Activated CD4-positive, alpha-beta memory T cell treated with anti-CD3 and anti-CD28 coated beads for 36 hours (primary cell): ENCODE measurements at regions not wholly inside any gene's neighbourhood (a gene's known extent, or its start where the extent isn't known, plus 50 kb on each side); places are given as distances from the start of the nearest gene placed in this dataset.

ENCODE experiments used
- CTCF ChIA-PET: fragments of 350-600 bp; sonication (Branson Sonifier 250); formaldehyde crosslinking; loops from one replicate; lab custom pipeline; 2021; ENCODE audit warnings: antibody characterized with exemption, inconsistent platforms; lab: Charles Lee
- POLR2A ChIA-PET: fragments of 350-600 bp; sonication (Branson Sonifier 250); formaldehyde crosslinking; loops from one replicate; lab custom pipeline; 2021; ENCODE audit warnings: antibody characterized with exemption; lab: Charles Lee
- DNase-seq: peaks from one replicate; pipeline ENCODE4 v3.0.0-alpha.2; 2020
- H3K27ac Mint-ChIP-seq: one replicate; pipeline ENCODE4 v1.8.0; 2021; ENCODE audit warnings: mixed read lengths
- H3K27me3 Mint-ChIP-seq: one replicate; pipeline ENCODE4 v1.8.0; 2021; ENCODE audit warnings: mixed read lengths
- H3K36me3 Mint-ChIP-seq: one replicate; pipeline ENCODE4 v1.8.0; 2021; ENCODE audit warnings: mixed read lengths
- H3K4me1 Mint-ChIP-seq: one replicate; pipeline ENCODE4 v1.8.0; 2021; ENCODE audit warnings: low read depth, mixed read lengths
- H3K4me3 Mint-ChIP-seq: one replicate; pipeline ENCODE4 v1.8.0; 2021; ENCODE audit warnings: mild to moderate bottlenecking, mixed read lengths
- H3K9me3 Mint-ChIP-seq: one replicate; pipeline ENCODE4 v1.8.0; 2021; ENCODE audit warnings: mixed read lengths
- intact Hi-C: fragments of 100-400 bp; cut with micrococcal nuclease; formaldehyde crosslinking; loops from one replicate; pipeline ENCODE4 v1.15.1; 2023

DNA sequence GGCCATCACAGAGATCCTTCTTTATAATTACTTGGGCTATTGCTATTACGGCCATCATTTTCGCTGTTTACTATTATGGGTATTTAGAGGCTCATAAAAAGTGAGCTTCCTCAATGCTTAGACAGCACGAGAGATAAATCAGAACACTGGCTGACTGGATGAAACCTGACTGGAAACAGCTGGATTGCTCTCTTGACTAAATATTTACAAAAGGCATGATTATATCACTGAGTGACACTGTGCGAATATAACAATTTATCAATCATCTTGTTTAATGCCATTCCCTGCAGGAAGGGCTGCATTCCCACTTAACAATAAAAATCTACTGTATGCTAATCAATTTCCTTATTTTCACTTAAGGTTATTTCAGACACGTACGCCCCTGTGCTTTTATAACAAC is 260.1 kb upstream of the ARID1B start:
- Mint-ChIP-seq H3K4me1 (no peaks in the 10 kb centered on the region), H3K27ac (no peak overlapping the region), H3K4me3 (no peak overlapping the region), H3K9me3 (peaks cover 11% of the 10 kb centered on the region), H3K36me3 (peaks cover 5% of the 10 kb centered on the region), H3K27me3 (peaks cover 7% of the 10 kb centered on the region)
- DNase-seq: no peak
- intact Hi-C loops: no loop called here
- POLR2A ChIA-PET: no interaction called here
- CTCF ChIA-PET: no interaction called here

DNA sequence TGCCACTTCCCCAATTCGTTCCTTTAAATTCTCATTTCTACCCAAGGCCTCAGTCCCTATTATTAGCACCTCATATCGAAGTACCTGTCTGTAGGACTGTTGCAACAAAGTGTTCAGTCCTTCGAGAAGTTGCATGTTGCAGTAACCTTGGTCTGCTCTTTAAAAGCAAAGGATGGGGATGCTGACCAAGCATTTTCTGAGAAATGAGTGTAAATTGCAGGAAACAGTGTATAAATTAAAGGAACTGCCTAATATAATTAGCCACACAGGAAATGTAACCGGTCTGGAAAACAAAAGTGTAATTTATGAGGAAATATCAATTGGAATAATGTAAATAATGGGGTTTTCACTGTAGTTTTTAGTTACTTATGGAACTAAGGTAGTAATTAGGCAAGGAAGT is 261.9 kb upstream of the ARID1B start:
- peaks cover 5% of the 10 kb centered on the region for H3K36me3 Mint-ChIP-seq
- CTCF ChIA-PET: no interaction called here
- intact Hi-C loops: no loop called here
- H3K9me3 Mint-ChIP-seq: peaks cover 10% of the 10 kb centered on the region
- POLR2A ChIA-PET: no interaction called here
- no peak overlapping the region for H3K27ac Mint-ChIP-seq
- H3K4me1 Mint-ChIP-seq: no peaks in the 10 kb centered on the region
- no peak for DNase-seq
- no peak overlapping the region for H3K4me3 Mint-ChIP-seq
- H3K27me3 Mint-ChIP-seq: peaks cover 7% of the 10 kb centered on the region

DNA sequence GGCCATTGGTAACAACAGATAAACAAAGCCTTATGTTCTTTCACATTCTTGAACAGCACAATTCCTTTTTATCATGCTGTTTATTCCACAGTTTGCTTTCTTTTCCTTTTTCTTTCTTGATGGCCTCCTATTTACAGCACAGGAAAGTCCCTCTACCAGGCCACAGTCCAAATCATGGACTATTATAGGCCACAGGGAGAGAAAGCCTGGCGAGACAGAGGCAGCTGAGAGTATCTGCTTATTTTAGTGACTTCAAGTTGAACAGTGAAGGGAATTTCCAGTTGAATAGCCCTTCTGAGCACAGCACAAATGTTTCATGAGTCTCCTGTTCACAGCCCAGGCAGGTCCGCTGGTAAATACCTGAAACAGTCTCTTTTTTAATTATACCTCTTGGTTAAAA is 263.7 kb upstream of the ARID1B start:
- ChIA-PET CTCF (no interaction called here), POLR2A (no interaction called here)
- Mint-ChIP-seq H3K4me3 (no peak overlapping the region), H3K27me3 (peaks cover 7% of the 10 kb centered on the region), H3K27ac (no peak overlapping the region), H3K36me3 (no peaks in the 10 kb centered on the region), H3K4me1 (no peaks in the 10 kb centered on the region), H3K9me3 (peaks cover under 1% of the 10 kb centered on the region)
- no peak for DNase-seq
- intact Hi-C loops: no loop called here

DNA sequence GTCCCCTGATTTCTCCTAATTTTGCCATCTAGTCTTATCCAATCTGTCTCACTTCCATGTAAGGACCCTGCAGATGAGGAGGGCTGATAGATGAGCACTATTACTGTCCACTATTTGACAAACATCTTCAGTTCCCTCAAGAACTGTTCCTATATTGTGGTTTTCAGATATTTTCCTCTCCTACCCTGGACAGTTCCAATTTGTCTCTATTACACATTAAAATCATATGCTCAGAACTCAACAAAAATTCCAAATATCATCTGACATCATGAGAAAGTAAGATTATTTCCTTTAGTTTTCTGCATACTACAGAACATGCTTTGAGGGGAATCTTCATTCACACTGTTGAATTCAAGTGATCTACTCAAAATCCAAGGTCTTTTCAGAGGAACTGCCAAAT is 265.6 kb upstream of the ARID1B start:
- ChIA-PET CTCF (no interaction called here), POLR2A (no interaction called here)
- DNase-seq: no peak
- Mint-ChIP-seq H3K27ac (no peak overlapping the region), H3K4me3 (no peak overlapping the region), H3K4me1 (no peaks in the 10 kb centered on the region), H3K9me3 (no peaks in the 10 kb centered on the region), H3K36me3 (no peaks in the 10 kb centered on the region), H3K27me3 (peaks cover 16% of the 10 kb centered on the region)
- intact Hi-C loops: no loop called here

DNA sequence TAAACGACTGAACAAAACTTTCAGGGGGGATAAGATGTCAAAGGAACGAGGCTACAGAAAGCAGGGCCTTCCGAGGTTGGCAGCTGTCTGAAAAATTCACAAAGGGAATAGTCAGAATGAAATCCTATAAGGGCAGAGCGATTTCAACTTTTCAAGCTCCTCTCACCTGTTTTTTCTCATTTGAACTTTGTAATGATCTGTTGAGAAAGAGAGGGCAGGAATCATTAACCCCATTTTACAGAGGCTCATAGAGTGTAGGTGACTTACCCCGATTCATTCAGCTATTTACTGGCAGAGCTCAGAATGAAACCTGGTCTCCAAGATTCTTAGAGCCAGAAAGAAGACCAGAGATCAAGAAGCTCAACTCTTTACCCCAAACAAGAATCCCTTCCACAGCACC is 266.1 kb upstream of the ARID1B start:
- CTCF ChIA-PET: no interaction called here
- POLR2A ChIA-PET: no interaction called here

DNA sequence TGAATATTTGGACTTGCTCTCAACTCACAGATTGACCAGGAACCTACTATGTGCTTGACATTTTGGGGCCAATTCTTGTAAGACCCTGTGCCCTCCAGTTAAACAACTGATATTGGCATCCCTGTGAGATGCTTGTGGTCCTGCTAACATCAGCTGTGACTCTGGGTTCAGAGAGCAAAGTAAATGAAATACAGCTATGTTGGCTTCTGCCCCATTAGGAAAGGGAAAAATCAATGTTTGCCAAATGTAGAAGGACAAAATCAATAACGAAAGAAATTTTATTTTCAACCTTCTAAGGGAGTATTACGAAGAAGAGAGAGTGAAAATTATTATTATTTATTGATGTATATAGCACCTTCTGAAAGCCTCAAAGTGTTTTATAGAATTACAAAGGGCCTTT is 266.9 kb upstream of the ARID1B start:
- ChIA-PET POLR2A (no interaction called here), CTCF (no interaction called here)
- no peak overlapping the region for H3K27ac Mint-ChIP-seq
- intact Hi-C loops: no loop called here
- no peak for DNase-seq
- H3K4me1 Mint-ChIP-seq: no peaks in the 10 kb centered on the region
- H3K36me3 Mint-ChIP-seq: no peaks in the 10 kb centered on the region
- no peaks in the 10 kb centered on the region for H3K9me3 Mint-ChIP-seq
- H3K4me3 Mint-ChIP-seq: no peak overlapping the region
- peaks cover 11% of the 10 kb centered on the region for H3K27me3 Mint-ChIP-seq

More for the DNA sequence above, 266.1 kb upstream of the ARID1B start:
- no peak for DNase-seq
- H3K27me3 Mint-ChIP-seq: peaks cover 13% of the 10 kb centered on the region
- intact Hi-C loops: no loop called here
- H3K27ac Mint-ChIP-seq: no peak overlapping the region
- H3K9me3 Mint-ChIP-seq: no peaks in the 10 kb centered on the region
- H3K4me3 Mint-ChIP-seq: no peak overlapping the region
- no peaks in the 10 kb centered on the region for H3K4me1 Mint-ChIP-seq
- no peaks in the 10 kb centered on the region for H3K36me3 Mint-ChIP-seq

DNA sequence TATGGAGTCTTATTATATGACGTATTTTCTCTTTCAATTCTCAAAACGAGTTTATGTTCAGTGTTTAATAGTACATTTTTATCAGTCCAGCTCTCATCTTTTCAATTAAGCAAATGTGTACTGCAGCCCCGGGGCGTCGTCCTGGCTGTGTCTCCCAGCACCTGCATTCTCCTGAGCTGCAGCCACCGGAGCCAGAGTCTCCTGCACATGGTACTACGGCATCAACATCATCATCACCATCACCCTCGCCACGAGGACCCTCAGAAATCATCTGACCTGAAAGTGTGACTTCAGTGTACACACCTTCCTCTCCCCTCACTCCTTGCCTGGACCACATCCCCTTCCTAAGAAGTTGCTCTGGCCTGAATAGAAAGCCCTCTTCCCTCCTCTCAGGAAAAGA is 267.7 kb upstream of the ARID1B start:
- DNase-seq: no peak
- ChIA-PET POLR2A (no interaction called here), CTCF (no interaction called here)
- no peak overlapping the region for H3K4me3 Mint-ChIP-seq
- no peaks in the 10 kb centered on the region for H3K36me3 Mint-ChIP-seq
- intact Hi-C loops: no loop called here
- peaks cover 11% of the 10 kb centered on the region for H3K27me3 Mint-ChIP-seq
- no peak overlapping the region for H3K27ac Mint-ChIP-seq
- H3K9me3 Mint-ChIP-seq: no peaks in the 10 kb centered on the region
- H3K4me1 Mint-ChIP-seq: no peaks in the 10 kb centered on the region

DNA sequence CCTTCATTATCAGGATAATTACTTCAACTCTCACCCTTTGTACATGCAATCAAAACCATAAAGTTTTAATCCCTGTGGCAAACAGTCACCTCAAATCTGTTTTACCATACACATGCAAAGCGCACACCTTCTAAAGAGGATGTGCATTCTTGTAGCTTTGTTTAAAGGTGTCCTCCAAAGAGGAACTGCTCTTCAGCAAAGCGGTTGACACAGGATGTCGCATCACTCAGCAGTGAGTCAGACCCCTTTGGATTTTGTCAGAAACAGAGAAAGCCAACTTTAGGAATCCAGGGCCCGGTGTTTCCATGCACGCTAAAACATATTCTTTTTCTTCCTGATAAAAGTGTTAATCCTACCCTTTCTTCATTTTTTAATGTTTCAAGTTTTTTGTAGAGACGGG is 268.3 kb upstream of the ARID1B start:
- POLR2A ChIA-PET: no interaction called here
- H3K4me1 Mint-ChIP-seq: no peaks in the 10 kb centered on the region
- intact Hi-C loops: no loop called here

DNA sequence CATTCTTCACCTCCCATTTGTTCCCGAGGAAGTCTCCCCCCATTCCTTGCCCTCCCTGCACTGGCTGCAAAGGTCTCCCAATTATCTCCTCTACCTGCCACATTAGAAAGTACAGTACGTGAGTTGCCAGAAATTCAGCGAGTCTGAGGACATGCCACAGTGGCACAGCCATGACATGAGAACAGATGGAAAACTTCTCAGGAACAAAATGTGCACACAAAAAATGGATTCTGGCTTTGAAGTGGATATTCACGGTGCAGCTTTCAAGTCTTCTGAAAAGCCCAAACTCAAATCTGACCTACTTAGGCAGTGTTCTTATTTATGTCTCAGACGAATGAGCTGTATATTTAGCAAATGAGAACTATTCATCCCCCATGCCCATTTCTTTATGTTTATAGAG is 269.1 kb upstream of the ARID1B start:
- Mint-ChIP-seq H3K36me3 (no peaks in the 10 kb centered on the region), H3K4me3 (no peak overlapping the region), H3K4me1 (no peaks in the 10 kb centered on the region), H3K27me3 (peaks cover 11% of the 10 kb centered on the region), H3K9me3 (no peaks in the 10 kb centered on the region), H3K27ac (no peak overlapping the region)
- ChIA-PET POLR2A (no interaction called here), CTCF (no interaction called here)
- intact Hi-C loops: no loop called here
- no peak for DNase-seq

More for the DNA sequence above, 268.3 kb upstream of the ARID1B start:
- no peak overlapping the region for H3K4me3 Mint-ChIP-seq
- no peak overlapping the region for H3K27ac Mint-ChIP-seq
- no peak for DNase-seq
- no peaks in the 10 kb centered on the region for H3K36me3 Mint-ChIP-seq
- peaks cover 11% of the 10 kb centered on the region for H3K27me3 Mint-ChIP-seq
- CTCF ChIA-PET: no interaction called here
- no peaks in the 10 kb centered on the region for H3K9me3 Mint-ChIP-seq

DNA sequence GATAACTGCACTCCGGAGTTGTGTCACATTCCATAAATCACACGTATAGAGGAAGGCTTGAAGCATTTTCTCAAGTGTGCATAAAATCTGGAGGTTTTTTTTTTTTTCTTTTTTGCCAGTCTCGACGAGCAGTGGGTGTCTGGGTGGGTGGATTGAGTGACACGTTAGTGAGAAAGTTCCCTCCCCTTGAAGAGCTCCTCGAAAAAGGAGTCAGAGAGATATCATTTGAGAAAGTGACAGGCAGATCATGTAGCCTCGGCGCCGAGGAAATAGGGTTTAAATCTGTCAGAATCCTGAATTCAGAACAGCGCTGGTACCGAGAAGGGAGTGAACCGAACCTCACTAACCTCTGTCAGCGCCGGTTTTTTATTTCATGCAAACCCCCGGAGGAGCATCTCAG is 269.5 kb upstream of the ARID1B start:
- Mint-ChIP-seq H3K36me3 (no peaks in the 10 kb centered on the region), H3K9me3 (no peaks in the 10 kb centered on the region), H3K4me3 (no peak overlapping the region), H3K4me1 (no peaks in the 10 kb centered on the region), H3K27me3 (peaks cover 11% of the 10 kb centered on the region), H3K27ac (no peak overlapping the region)
- ChIA-PET CTCF (no interaction called here), POLR2A (no interaction called here)
- intact Hi-C loops: no loop called here
- no peak for DNase-seq

DNA sequence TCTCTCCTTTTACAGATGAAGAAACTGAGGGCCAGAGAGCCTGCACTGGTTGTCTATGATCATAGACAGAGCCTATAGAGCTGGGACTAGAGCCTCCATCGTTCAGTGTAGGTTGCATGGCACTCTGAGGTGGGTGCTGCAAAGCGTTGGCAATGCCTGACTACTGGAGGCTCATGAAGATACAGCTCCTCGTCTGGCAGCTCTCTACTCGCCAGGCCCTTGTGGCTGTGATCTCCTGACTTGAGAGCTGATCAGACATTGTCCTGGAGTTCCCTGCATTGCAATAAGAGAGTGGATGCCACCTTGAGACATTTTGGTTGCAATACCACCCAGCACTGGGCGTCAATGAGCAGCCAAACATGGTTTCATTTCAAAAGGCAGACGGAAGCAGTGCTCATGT is 270.1 kb upstream of the ARID1B start:
- Mint-ChIP-seq H3K27ac (no peak overlapping the region), H3K27me3 (peaks cover 9% of the 10 kb centered on the region), H3K4me1 (no peaks in the 10 kb centered on the region), H3K4me3 (no peak overlapping the region), H3K36me3 (no peaks in the 10 kb centered on the region), H3K9me3 (no peaks in the 10 kb centered on the region)
- intact Hi-C loops: no loop called here
- DNase-seq: no peak
- CTCF ChIA-PET: no interaction called here
- POLR2A ChIA-PET: no interaction called here

DNA sequence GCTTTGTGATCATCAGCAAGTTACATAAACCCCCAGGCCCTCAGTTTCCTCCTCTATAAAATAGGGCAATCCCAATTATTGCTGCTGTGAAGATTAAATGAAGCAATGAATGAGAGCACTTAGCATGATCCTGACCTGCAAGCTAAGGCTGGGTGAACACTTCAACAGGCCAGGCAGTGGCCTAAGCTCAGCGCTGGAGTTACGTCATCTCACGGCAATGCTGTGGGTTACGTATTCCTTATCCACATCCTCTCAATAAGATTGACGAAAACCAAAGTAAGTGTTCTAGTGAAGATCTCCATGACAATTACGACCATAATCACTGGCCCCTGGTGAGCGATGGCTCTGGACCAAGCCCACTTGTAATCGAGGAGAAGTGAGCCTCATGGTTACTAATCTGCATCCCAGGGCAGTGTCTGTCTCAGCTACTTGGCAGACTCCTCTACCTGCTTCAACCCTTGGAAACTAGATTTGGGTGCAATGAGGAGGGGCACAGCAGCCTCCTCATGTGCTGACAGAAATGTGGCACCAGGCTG is 274.1 kb upstream of the ARID1B start:
- peaks cover 8% of the 10 kb centered on the region for H3K27me3 Mint-ChIP-seq
- peaks cover 3% of the 10 kb centered on the region for H3K9me3 Mint-ChIP-seq
- intact Hi-C loops: no loop called here
- ChIA-PET CTCF (no interaction called here), POLR2A (no interaction called here)
- no peaks in the 10 kb centered on the region for H3K4me1 Mint-ChIP-seq
- H3K36me3 Mint-ChIP-seq: no peaks in the 10 kb centered on the region
- no peak for DNase-seq
- H3K4me3 Mint-ChIP-seq: no peak overlapping the region
- no peak overlapping the region for H3K27ac Mint-ChIP-seq

DNA sequence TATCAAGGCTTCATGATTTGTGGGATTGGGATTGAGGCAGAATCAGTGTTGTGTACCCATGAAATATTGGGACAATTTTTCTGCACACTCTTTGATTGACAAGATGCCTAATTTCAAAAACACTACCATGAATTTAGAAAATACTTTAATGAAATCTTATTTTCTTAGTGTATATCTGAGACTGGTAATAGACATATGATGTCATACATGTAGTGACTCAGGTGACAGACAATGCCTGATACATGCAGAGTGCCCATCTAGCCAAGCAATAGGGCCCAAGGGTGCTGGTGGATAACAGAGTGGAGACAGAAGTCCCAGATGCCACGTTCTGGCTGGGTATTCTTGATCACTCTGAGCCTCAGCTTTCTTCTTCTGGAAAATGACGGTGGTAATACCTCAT is 279.6 kb upstream of the ARID1B start:
- POLR2A ChIA-PET: no interaction called here
- intact Hi-C loops: no loop called here
- H3K9me3 Mint-ChIP-seq: peaks cover 3% of the 10 kb centered on the region
- peaks cover 5% of the 10 kb centered on the region for H3K27me3 Mint-ChIP-seq
- H3K4me3 Mint-ChIP-seq: no peak overlapping the region
- CTCF ChIA-PET: no interaction called here
- no peaks in the 10 kb centered on the region for H3K36me3 Mint-ChIP-seq
- DNase-seq: no peak
- no peaks in the 10 kb centered on the region for H3K4me1 Mint-ChIP-seq
- no peak overlapping the region for H3K27ac Mint-ChIP-seq
